GM23338 (cell line): ENCODE measurements at regions not wholly inside any gene's neighbourhood (a gene's known extent, or its start where the extent isn't known, plus 50 kb on each side); places are given as distances from the start of the nearest gene placed in this dataset.

Experiments used
- ATAC-seq: fragments of 200-7000 bp; cut with Tn5 transposase; 3 replicates; pipeline ENCODE4 v1.9.1; 2020
- DNase-seq: peaks from one replicate; pipeline ENCODE4 v3.0.0-alpha.2; 2015; ENCODE audit warnings: low spot score
- H2AFZ ChIP-seq: fragments of 200-600 bp; sonication (generic); 2 replicates; pipeline ENCODE4 v1.8.0; 2016; ENCODE audit warnings: antibody characterized with exemption, mild to moderate bottlenecking, moderate library complexity
- H3F3A ChIP-seq: fragments of 200-600 bp; sonication (generic); replicated peaks from 2 replicates; pipeline ENCODE4 v1.8.0; 2017; ENCODE audit warnings: antibody characterized with exemption, mixed run types, low read depth
- H3K27ac ChIP-seq: fragments of 200-600 bp; sonication (generic); 2 replicates; pipeline ENCODE4 v1.6.1; 2016; ENCODE audit warnings: low read depth
- H3K27me3 ChIP-seq: fragments of 200-600 bp; sonication (generic); 2 replicates; pipeline ENCODE4 v1.8.0; 2016; ENCODE audit warnings: mild to moderate bottlenecking, mixed run types, moderate library complexity; ENCODE audit not compliant: insufficient read depth
- H3K36me3 ChIP-seq: fragments of 200-600 bp; sonication (generic); 2 replicates; pipeline ENCODE4 v1.8.0; 2016; ENCODE audit warnings: mild to moderate bottlenecking; ENCODE audit not compliant: insufficient read depth
- H3K4me1 ChIP-seq: fragments of 200-600 bp; sonication (generic); 2 replicates; pipeline ENCODE4 v1.8.0; 2016; ENCODE audit warnings: mild to moderate bottlenecking, moderate library complexity; ENCODE audit not compliant: insufficient read depth
- H3K4me2 ChIP-seq: fragments of 200-600 bp; sonication (generic); 2 replicates; pipeline ENCODE4 v1.7.1; 2017; ENCODE audit warnings: mixed run types
- H3K4me3 ChIP-seq: fragments of 200-600 bp; sonication (generic); 2 replicates; pipeline ENCODE4 v1.6.1; 2016; ENCODE audit warnings: mixed run types
- H3K79me2 ChIP-seq: fragments of 200-600 bp; sonication (generic); replicated peaks from 2 replicates; pipeline ENCODE4 v1.8.0; 2017; ENCODE audit warnings: mild to moderate bottlenecking; ENCODE audit not compliant: insufficient read depth
- H3K9me2 ChIP-seq: fragments of 200-600 bp; sonication (generic); 2 replicates; pipeline ENCODE4 v1.8.0; 2017; ENCODE audit not compliant: insufficient read depth
- H4K20me1 ChIP-seq: fragments of 200-600 bp; sonication (generic); replicated peaks from 2 replicates; pipeline ENCODE4 v1.8.0; 2017; ENCODE audit warnings: mild to moderate bottlenecking; ENCODE audit not compliant: insufficient read depth
- H3K27ac Mint-ChIP-seq: 2 replicates; pipeline ENCODE4 v1.8.0; 2020; ENCODE audit warnings: inconsistent platforms, mild to moderate bottlenecking, moderate library complexity, mixed read lengths
- H3K27me3 Mint-ChIP-seq: 3 replicates; pipeline ENCODE4 v1.8.0; 2022; ENCODE audit warnings: low read depth, mild to moderate bottlenecking, moderate library complexity, mixed read lengths, inconsistent platforms; ENCODE audit not compliant: insufficient read depth, poor library complexity
- H3K36me3 Mint-ChIP-seq: 3 replicates; pipeline ENCODE4 v1.8.0; 2021; ENCODE audit warnings: low read depth, mild to moderate bottlenecking, inconsistent platforms, moderate library complexity, mixed read lengths
- H3K4me1 Mint-ChIP-seq: 3 replicates; pipeline ENCODE4 v1.8.0; 2020; ENCODE audit warnings: mild to moderate bottlenecking, inconsistent platforms, mixed read lengths
- H3K4me3 Mint-ChIP-seq: 3 replicates; pipeline ENCODE4 v1.8.0; 2021; ENCODE audit warnings: moderate library complexity, mild to moderate bottlenecking, inconsistent platforms, mixed read lengths
- H3K9me3 Mint-ChIP-seq: 3 replicates; pipeline ENCODE4 v1.8.0; 2020; ENCODE audit warnings: moderate library complexity, mild to moderate bottlenecking, inconsistent platforms, mixed read lengths
- CREB1 ChIP-seq: fragments of 250-450 bp; sonication (Bioruptor Pico); IDR thresholded peaks from 2 replicates; pipeline ENCODE4 v1.5.0; 2020; ENCODE audit warnings: low read depth, mild to moderate bottlenecking, moderate library complexity
- EZH2 ChIP-seq: fragments of 200-600 bp; sonication (generic); IDR thresholded peaks from one replicate; pipeline ENCODE4 v1.8.0; 2017; ENCODE audit warnings: antibody characterized with exemption, mild to moderate bottlenecking, low read depth; ENCODE audit not compliant: unreplicated experiment
- EZH2phosphoT487 ChIP-seq: fragments of 200-600 bp; sonication (generic); IDR thresholded peaks from one replicate; pipeline ENCODE4 v1.8.1; 2018; ENCODE audit warnings: antibody characterized with exemption; ENCODE audit not compliant: unreplicated experiment
- JUNB ChIP-seq: IDR thresholded peaks from one replicate; pipeline ENCODE4 v1.6.1; 2016; ENCODE audit warnings: antibody characterized with exemption; ENCODE audit not compliant: unreplicated experiment
- NANOG ChIP-seq: IDR thresholded peaks from 2 replicates; pipeline ENCODE4 v1.6.1; 2016; ENCODE audit warnings: antibody characterized with exemption, borderline replicate concordance
- POLR2AphosphoS5 ChIP-seq: IDR thresholded peaks from 2 replicates; pipeline ENCODE4 v1.6.1; 2016; ENCODE audit warnings: antibody characterized with exemption, low read depth
- ZNF114 ChIP-seq: fragments of 250-450 bp; sonication (Bioruptor Pico); IDR thresholded peaks from 2 replicates; pipeline ENCODE4 v1.5.0; 2020; ENCODE audit warnings: mild to moderate bottlenecking, moderate library complexity
- ZNF331 ChIP-seq: fragments of 250-450 bp; sonication (Bioruptor Pico); IDR thresholded peaks from 2 replicates; pipeline ENCODE4 v1.5.0; 2020; ENCODE audit warnings: low read depth, mild to moderate bottlenecking, moderate library complexity
- TF ChIP-seq, protein P1 (sequence below): IDR thresholded peaks from one replicate; pipeline ENCODE4 v1.6.1; 2018; ENCODE audit warnings: antibody characterized with exemption; ENCODE audit not compliant: unreplicated experiment
- TF ChIP-seq, protein P2 (sequence below): fragments of 250-450 bp; sonication (Bioruptor Pico); IDR thresholded peaks from 2 replicates; pipeline ENCODE4 v1.5.0; 2020; ENCODE audit warnings: mild to moderate bottlenecking, moderate library complexity
- TF ChIP-seq, protein P3 (sequence below): IDR thresholded peaks from 2 replicates; pipeline ENCODE4 v1.6.1; 2016; ENCODE audit warnings: antibody characterized with exemption
- TF ChIP-seq, protein P4 (sequence below), 2 experiments: fragments of 200-600 bp in 1 of 2; sonication (generic) in 1 of 2; conservative IDR thresholded peaks; 2 replicates each; pipeline versions ENCODE4 v1.5.1 to v1.6.1; 2016 to 2017; ENCODE audit warnings: antibody characterized with exemption in 2 of 2, low read depth in 2 of 2, mild to moderate bottlenecking in 2 of 2, moderate library complexity in 1 of 2

DNA sequence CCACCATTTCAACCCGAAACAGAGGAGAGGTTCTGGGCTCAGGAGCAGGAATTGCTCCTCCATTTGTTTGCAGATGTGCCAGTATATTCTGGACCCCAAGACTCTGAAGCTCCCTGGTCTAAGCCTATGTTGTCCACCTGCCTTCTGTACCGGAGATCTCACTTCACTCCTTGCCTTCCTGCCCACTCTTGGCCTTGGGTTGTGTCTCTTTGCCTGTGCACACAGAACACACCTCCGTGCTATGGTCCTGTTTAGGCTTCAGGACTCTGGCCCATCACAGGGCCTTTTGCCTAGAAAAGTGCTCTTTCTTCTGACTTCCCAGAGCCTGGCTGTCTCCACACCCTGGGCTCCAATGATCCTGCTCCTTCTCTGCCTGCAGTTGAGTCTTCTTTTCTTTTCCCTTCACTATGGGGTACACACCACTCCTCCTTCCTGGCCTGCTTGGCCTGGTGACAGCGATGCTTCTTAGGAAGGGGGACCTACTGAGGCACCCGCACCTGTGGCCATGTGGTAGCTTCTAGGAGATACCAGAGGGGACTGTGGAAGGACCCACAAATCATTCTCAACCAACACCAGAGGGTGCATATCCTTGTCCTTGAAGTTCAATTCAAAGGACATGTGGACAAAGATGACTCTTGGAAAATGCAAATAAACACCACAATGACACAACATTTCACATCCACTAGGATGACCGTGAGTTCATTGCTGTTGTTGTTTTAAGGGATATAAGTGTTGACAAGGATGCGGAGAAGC lies 75.1 kb downstream of the FOXA2 start:
- DNase-seq (no peak), ATAC-seq (no peak)
- Histone ChIP-seq H3F3A (no peaks in the 10 kb centered on the region), H3K4me1 (peaks cover 8% of the 10 kb centered on the region; the same call in 1 of the 2 replicates), H2AFZ (no peak overlapping the region), H3K79me2 (no peaks in the 10 kb centered on the region), H3K9me2 (peaks cover 6% of the 10 kb centered on the region; the same call in 1 of the 2 replicates), H3K4me3 (no peak overlapping the region), H3K4me2 (no peak overlapping the region), H4K20me1 (no peaks in the 10 kb centered on the region), H3K27ac (no peak overlapping the region), H3K36me3 (no peaks in the 10 kb centered on the region), H3K27me3 (no peaks in the 10 kb centered on the region)
- H3K36me3 Mint-ChIP-seq, result no peaks in the 10 kb centered on the region
- no peaks in the 10 kb centered on the region for H3K9me3 Mint-ChIP-seq
- no peak overlapping the region for H3K4me3 Mint-ChIP-seq
- H3K4me1 Mint-ChIP-seq, result peaks cover 11% of the 10 kb centered on the region
- TF ChIP-seq, protein P1, sequence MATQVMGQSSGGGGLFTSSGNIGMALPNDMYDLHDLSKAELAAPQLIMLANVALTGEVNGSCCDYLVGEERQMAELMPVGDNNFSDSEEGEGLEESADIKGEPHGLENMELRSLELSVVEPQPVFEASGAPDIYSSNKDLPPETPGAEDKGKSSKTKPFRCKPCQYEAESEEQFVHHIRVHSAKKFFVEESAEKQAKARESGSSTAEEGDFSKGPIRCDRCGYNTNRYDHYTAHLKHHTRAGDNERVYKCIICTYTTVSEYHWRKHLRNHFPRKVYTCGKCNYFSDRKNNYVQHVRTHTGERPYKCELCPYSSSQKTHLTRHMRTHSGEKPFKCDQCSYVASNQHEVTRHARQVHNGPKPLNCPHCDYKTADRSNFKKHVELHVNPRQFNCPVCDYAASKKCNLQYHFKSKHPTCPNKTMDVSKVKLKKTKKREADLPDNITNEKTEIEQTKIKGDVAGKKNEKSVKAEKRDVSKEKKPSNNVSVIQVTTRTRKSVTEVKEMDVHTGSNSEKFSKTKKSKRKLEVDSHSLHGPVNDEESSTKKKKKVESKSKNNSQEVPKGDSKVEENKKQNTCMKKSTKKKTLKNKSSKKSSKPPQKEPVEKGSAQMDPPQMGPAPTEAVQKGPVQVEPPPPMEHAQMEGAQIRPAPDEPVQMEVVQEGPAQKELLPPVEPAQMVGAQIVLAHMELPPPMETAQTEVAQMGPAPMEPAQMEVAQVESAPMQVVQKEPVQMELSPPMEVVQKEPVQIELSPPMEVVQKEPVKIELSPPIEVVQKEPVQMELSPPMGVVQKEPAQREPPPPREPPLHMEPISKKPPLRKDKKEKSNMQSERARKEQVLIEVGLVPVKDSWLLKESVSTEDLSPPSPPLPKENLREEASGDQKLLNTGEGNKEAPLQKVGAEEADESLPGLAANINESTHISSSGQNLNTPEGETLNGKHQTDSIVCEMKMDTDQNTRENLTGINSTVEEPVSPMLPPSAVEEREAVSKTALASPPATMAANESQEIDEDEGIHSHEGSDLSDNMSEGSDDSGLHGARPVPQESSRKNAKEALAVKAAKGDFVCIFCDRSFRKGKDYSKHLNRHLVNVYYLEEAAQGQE, result no peak
- TF ChIP-seq NANOG (no peak), CREB1 (CRISPR knock-in tag) (no peak), EZH2 (no peak), EZH2phosphoT487 (no peak), ZNF114 (CRISPR knock-in tag) (no peak), JUNB (no peak), POLR2AphosphoS5 (no peak), ZNF331 (CRISPR knock-in tag) (no peak)
- TF ChIP-seq, protein P2, sequence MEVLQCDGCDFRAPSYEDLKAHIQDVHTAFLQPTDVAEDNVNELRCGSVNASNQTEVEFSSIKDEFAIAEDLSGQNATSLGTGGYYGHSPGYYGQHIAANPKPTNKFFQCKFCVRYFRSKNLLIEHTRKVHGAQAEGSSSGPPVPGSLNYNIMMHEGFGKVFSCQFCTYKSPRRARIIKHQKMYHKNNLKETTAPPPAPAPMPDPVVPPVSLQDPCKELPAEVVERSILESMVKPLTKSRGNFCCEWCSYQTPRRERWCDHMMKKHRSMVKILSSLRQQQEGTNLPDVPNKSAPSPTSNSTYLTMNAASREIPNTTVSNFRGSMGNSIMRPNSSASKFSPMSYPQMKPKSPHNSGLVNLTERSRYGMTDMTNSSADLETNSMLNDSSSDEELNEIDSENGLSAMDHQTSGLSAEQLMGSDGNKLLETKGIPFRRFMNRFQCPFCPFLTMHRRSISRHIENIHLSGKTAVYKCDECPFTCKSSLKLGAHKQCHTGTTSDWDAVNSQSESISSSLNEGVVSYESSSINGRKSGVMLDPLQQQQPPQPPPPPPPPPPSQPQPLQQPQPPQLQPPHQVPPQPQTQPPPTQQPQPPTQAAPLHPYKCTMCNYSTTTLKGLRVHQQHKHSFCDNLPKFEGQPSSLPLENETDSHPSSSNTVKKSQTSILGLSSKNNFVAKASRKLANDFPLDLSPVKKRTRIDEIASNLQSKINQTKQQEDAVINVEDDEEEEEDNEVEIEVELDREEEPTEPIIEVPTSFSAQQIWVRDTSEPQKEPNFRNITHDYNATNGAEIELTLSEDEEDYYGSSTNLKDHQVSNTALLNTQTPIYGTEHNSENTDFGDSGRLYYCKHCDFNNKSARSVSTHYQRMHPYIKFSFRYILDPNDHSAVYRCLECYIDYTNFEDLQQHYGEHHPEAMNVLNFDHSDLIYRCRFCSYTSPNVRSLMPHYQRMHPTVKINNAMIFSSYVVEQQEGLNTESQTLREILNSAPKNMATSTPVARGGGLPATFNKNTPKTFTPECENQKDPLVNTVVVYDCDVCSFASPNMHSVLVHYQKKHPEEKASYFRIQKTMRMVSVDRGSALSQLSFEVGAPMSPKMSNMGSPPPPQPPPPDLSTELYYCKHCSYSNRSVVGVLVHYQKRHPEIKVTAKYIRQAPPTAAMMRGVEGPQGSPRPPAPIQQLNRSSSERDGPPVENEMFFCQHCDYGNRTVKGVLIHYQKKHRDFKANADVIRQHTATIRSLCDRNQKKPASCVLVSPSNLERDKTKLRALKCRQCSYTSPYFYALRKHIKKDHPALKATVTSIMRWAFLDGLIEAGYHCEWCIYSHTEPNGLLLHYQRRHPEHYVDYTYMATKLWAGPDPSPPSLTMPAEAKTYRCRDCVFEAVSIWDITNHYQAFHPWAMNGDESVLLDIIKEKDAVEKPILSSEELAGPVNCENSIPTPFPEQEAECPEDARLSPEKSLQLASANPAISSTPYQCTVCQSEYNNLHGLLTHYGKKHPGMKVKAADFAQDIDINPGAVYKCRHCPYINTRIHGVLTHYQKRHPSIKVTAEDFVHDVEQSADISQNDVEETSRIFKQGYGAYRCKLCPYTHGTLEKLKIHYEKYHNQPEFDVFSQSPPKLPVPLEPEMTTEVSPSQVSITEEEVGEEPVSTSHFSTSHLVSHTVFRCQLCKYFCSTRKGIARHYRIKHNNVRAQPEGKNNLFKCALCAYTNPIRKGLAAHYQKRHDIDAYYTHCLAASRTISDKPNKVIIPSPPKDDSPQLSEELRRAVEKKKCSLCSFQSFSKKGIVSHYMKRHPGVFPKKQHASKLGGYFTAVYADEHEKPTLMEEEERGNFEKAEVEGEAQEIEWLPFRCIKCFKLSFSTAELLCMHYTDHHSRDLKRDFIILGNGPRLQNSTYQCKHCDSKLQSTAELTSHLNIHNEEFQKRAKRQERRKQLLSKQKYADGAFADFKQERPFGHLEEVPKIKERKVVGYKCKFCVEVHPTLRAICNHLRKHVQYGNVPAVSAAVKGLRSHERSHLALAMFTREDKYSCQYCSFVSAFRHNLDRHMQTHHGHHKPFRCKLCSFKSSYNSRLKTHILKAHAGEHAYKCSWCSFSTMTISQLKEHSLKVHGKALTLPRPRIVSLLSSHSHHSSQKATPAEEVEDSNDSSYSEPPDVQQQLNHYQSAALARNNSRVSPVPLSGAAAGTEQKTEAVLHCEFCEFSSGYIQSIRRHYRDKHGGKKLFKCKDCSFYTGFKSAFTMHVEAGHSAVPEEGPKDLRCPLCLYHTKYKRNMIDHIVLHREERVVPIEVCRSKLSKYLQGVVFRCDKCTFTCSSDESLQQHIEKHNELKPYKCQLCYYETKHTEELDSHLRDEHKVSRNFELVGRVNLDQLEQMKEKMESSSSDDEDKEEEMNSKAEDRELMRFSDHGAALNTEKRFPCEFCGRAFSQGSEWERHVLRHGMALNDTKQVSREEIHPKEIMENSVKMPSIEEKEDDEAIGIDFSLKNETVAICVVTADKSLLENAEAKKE (CRISPR knock-in tag), result no peak
- TF ChIP-seq, protein P3, sequence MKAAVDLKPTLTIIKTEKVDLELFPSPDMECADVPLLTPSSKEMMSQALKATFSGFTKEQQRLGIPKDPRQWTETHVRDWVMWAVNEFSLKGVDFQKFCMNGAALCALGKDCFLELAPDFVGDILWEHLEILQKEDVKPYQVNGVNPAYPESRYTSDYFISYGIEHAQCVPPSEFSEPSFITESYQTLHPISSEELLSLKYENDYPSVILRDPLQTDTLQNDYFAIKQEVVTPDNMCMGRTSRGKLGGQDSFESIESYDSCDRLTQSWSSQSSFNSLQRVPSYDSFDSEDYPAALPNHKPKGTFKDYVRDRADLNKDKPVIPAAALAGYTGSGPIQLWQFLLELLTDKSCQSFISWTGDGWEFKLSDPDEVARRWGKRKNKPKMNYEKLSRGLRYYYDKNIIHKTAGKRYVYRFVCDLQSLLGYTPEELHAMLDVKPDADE, result no peak
- TF ChIP-seq, protein P4, sequence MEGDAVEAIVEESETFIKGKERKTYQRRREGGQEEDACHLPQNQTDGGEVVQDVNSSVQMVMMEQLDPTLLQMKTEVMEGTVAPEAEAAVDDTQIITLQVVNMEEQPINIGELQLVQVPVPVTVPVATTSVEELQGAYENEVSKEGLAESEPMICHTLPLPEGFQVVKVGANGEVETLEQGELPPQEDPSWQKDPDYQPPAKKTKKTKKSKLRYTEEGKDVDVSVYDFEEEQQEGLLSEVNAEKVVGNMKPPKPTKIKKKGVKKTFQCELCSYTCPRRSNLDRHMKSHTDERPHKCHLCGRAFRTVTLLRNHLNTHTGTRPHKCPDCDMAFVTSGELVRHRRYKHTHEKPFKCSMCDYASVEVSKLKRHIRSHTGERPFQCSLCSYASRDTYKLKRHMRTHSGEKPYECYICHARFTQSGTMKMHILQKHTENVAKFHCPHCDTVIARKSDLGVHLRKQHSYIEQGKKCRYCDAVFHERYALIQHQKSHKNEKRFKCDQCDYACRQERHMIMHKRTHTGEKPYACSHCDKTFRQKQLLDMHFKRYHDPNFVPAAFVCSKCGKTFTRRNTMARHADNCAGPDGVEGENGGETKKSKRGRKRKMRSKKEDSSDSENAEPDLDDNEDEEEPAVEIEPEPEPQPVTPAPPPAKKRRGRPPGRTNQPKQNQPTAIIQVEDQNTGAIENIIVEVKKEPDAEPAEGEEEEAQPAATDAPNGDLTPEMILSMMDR (conservative IDR thresholded peaks at IDR 0.05; ENCODE audit: low read depth in 2 of 2), result no peak
- H3K27ac Mint-ChIP-seq, result no peak overlapping the region
- peaks cover 2% of the 10 kb centered on the region for H3K27me3 Mint-ChIP-seq
